GM21737 (cell line): ENCODE measurements at regions not wholly inside any gene's neighbourhood (a gene's known extent, or its start where the extent isn't known, plus 50 kb on each side); places are given as distances from the start of the nearest gene placed in this dataset.
"Not testable (repeated sequence)": the region's sequence is repeated elsewhere in the genome, so short reads cannot be mapped to it uniquely, and the experiment has no call there.

Experiments
- ATAC-seq: cut with Tn5 transposase; IDR thresholded peaks from one replicate; pipeline ENCODE4 v1.9.1; 2021; ENCODE audit warnings: mild to moderate bottlenecking, moderate library complexity; ENCODE audit not compliant: unreplicated experiment

- ATAC-seq, result no peak
Observed at GRCh38 chr12:25861226-25861625, 97.3 kb upstream of the RASSF8 start.

DNA sequence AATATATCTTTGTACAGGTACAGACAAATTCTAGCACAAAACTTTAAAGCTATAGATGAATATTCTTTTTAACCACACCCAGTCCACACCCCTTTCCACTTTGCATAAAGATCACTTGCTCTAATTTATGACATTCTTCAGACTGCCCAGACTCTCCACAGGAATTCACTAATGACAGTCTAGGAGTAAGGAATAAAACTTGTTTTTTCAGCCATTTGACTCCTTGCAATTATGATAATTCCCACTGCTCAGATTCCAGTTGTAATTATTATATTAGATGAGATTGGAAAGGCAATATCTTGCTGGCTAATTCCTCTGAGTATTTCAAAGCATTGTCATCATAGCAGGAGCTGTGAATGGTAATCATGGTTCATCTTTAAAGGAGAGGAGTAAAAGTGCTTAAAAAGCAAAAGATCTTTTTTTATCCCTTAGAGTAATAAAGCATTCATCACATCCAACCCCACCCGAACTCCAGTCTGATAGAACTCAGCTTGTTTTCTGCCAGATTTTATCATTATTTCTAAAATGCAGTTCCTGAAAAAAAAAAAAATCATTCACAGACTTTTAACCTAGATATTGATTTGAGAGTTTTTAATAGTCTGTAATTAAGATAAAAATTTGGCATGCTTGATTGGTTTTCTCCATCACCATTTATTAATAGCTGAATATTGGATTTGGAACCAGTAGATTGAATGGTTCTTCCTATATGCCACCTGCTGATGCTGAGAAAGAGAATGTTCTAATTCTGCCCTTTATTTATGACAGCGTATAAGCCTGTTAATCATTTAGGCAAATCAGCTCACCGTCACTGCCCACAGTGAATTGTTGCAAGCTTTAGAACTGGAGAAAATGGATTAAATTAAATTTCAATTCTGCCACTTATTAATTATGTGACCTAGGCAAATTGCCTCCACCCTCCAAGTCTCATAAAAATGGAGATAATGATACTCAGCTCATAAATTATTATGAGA lies 93.9 kb upstream of the RASSF8 start:
- no peak for ATAC-seq

DNA sequence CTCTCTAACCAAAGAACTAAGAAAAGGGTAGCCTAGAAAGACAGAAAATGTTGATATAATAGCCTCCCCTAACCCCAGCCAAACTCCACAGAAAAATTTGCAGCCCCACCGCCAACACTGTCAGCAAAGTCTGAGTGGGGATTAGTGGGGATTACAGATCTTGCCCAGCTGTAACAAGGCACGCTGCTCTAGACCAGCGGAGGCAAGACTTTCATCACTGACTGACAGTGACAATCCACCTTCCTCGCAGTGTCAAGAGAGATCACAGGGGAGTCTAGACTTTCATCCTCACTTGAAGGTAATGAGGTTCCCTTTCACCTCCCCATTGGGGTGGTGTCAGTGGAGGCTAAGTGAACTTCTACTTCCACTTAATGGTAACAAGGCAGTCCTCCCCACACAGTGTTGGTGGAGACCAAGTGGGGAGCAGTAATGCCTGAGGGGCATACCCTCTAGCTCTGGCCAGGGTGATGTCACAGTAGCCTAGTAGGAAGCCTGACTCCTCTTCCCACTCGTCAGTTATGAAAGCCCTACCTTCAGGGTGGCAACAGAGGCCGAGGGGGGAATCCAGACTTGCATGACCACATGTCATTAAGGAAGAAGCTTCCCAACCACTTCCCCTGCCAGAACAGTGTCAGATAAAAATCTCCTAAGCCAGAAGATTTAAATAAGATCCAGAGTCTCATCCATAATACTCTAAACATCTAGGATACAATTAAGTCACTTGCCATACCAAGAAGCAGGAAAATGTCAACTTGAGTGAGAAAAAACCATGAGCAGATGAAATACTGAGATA lies 91.7 kb upstream of the RASSF8 start:
- ATAC-seq, result no peak

GRCh38 chr12:25868193-25868592 lies 90.3 kb upstream of the RASSF8 start:
- ATAC-seq, result no peak

GRCh38 chr12:25872137-25872536 lies 86.3 kb upstream of the RASSF8 start:
- ATAC-seq, result no peak

GRCh38 chr12:25875661-25876060 lies 82.8 kb upstream of the RASSF8 start:
- no peak for ATAC-seq

DNA sequence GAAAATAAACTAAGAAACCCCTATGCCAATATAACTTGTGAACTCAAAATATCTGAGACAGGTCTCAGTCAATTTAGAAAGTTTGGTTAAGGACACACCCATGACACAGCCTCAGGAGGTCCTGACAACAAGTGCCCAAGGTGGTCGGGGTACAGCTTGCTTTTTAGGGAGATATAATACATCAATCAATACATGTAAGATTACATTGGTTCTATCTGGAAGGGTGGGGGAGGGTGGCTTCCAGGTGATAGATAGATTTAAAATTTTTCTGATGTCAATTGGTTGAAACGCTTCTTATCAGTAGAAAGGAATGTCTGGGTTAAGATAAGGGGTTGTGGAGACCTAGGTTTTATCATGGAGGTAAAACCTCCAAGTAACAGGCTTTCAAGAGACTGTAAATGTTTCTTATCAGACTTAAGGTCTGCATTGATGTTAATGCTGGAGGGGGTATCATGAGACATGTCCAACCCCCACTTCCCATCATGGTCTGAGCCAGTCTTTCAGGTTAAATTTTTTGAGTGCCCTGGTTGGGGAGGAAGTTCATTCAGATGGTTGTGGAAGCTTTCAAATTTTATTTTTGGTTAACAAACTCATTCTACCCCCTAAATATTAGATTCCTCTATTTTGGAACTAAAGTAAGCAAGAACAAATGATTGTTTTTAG lies 82.0 kb upstream of the RASSF8 start:
- ATAC-seq, result no peak

DNA sequence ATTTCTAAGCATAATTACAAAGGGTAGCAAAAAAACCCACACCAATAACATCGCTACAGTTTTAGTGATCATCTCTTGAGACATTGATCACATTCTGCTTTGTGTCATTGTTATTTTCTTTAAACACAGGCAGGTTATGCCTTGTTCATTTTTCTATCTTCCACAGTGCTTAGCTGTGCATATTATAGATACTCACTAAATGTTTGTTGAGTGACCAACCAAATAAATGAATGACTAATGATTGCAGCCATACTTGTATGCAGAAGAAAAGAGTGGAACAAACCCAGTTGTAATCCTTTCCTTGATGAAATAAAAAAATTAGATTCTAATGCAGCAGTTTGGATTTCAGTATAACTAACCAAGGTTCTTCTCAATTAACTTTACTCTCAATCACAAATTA lies 81.0 kb upstream of the RASSF8 start:
- no peak for ATAC-seq

DNA sequence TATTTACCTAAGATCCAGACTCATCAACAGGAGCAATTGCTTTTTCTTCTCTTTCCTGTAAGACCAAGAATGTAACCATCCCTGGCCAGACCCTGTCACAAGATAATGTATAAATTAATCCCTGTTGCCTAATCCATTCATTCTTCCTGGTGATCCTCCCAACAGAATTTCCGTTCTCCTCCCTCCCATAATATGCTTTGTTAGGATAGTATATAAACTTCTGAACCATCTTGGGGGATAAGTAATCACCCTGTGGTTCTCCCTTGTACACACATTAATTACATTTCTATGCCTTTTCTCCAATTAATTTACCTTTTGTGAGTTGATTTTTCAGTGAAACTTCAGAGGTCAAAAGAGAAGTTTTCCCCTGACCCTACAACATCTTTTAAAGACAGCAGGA lies 76.2 kb upstream of the RASSF8 start:
- ATAC-seq, result no peak

DNA sequence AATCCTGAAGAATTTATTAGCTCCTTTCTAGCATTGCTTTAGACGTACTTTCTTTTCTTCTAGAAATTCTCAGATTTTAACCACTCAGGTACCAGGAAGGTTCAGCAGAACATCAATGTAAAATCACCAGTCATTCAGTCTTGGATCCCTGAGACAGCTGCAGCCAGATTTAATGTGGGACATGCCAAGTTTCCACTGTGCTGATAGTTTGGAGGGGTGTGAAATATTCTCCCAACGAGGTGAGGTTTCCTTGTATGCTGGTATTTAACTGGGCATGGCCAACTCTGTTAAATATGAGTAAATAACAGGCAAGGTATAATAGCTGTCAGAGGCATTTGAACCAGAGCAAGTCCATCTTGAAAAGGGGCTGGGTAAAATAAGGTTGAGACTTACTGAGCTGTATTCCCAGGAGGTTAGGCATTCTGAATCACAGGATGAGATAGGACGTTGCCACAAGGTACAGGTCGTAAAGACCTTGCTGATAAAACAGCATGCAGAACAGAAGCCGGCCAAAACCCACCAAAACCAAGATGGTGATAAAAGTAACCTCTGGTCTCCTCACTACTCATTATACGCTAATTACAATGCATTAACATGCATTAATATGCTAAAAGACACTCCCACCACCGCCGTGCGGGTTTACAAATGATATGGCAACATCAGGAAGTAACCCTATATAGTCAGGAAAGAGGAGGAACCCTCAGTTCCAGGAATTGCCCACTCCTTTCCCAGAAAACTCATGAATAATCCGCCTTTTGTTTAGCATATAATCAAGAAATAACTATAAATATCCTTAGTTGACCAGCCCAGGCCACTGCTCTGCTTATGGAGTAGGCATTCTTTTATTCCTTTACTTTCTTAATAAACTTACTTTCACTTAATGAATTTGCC lies 75.2 kb upstream of the RASSF8 start:
- ATAC-seq, result no peak

DNA sequence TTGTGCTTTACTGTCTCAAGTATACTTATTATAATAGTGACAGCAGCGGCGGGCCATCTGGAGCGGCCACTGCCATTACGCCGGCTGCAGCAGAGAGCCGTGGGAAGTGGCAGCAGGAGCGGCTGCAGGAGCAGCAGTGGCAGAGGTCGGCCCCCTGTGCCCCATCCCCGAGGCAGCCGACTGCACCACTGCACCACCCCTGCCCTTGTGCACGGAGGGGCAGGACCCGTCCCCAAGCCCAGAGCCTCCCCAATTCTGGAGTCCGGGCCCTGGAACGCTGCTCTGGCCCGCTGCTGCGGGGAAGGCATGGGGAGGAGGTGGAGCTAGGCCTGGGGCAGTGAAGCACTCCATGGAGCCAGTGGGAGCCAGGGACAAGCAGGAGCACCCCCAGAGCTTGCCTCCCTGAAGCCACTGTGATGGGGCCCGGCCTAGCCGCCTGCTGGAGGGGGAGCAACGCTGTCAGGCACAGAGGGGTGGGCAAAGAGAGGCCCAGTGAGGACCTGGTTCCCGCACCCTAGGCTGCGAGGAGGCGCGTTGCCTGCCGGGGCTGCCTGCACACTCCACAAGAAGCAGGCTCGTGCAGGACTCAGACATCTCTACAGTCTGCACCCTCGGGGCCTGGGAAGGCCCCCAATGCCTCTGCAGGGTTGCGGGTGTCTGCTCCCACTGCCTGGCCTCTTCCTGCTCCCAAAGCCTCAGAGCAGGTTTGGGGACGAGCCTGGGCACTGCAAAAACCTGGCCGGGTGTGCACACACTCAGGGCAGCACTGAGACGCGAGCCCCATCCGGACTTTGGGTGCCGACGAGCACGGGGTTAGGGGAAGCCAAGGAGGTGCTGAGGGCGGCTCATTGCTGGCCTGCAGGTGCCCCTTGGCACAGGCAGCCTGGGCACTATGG lies 74.2 kb upstream of the RASSF8 start:
- no peak for ATAC-seq

DNA sequence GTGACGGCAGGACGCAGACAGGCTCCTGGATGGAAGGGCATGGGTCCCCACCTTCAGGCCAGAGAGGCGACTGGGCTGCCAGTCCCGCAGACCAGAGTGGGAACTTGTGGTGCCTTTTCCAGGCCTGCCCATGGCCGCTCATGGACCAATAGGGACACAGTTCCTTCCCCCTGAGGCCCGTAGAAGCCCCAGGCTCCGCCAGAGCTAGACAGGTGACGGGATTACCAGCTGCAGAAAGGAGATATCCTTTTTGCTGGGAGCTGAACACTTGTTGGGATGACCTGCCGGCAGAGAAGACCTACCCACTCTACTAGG lies 73.6 kb upstream of the RASSF8 start:
- no peak for ATAC-seq

- no peak for ATAC-seq
Observed at GRCh38 chr12:25886396-25886795, 72.1 kb upstream of the RASSF8 start.

DNA sequence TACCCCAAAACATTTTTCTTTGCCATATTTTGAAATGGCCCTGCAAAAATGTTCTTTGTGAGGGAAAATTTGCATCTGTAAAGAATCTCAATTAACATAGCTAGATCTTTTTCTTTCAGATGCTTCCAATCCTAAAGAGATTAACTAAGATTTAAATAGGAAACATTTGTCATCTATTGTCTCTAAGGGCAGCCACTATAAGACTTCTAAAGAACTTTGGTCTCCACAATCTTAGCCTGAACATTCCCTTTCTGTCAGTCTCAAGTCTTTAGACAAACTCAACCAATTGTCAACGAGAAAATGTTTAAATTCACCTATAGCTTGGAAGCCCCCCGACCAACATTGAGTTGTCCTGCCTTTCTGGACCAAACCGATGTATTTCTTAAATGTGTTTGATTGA lies 71.1 kb upstream of the RASSF8 start:
- ATAC-seq, result no peak

DNA sequence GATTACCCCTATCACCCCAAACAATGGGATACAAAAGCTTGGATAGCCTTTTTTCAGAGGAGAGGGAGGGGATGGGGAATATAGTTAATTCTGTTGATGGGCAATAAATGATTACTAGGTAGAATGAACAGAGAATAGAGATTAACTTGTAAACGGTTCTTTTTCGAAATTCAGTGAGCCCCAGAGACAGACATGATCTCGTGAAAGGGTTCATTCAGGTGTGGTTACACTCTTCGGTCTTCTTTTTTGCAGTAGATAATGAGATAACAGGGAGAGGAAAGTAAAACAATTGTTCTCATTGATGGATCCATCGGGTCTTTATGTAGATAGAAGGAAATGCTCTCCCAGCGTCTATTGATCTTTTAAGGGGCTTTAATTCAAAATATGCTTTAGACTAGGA lies 69.3 kb upstream of the RASSF8 start:
- no peak for ATAC-seq

GRCh38 chr12:25891095-25891494 lies 67.4 kb upstream of the RASSF8 start:
- not testable (repeated sequence) for ATAC-seq

DNA sequence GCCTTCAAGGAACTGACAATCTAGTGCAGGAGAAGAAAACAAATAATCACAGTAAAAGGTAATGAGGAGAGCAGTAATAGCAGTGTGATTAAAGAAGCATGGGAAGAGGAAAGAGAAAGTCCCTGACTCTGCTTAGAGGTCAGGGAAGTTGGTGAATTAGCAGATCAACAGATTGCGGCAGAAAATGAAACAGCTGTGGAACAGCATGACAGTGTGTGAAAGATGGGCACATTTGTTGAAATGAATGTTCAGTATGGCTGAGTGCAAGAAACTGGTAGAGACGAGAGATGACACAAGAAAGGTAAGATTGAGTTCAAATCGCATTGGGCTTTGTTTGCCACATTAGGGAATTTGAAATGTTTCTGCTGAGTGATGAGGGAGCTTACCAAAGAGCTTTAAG lies 63.7 kb upstream of the RASSF8 start:
- ATAC-seq, result no peak

- ATAC-seq, result no peak
Observed at GRCh38 chr12:25896981-25897380, 61.5 kb upstream of the RASSF8 start.

DNA sequence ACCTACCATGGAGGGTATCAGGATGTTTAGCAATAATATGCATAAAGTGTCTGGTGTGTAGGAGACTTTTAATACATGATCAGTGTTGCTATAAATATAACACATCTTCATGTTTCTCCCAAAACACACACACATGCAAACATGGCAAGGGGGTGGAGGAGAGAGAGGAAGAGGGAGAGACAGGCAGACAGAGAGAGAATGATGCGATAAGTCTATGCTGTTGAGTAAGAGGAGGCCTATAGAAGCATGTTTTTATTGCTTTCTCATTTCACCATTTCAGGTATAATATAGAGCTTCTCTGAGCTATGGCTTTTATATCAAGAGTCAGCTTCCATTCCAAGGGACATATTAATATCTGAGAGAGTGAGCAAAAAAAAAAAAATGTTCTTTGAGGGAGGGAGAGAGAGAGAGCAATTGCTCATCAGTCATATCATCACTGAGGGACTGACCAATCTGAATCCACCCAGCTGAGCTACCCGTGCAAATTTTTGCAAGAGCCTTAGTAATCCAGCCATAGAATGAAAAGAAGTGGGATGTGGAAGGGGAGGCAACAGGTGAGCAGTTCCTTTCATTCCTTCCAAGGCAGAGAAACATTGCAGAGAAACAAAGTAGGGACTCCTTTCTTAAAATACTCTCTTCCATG lies 54.8 kb upstream of the RASSF8 start:
- ATAC-seq, result no peak
